GM12891 (cell line): ENCODE measurements at regions not wholly inside any gene's neighbourhood (a gene's known extent, or its start where the extent isn't known, plus 50 kb on each side); places are given as distances from the start of the nearest gene placed in this dataset.

Experiments
- PAX5 ChIP-seq: IDR thresholded peaks from 2 replicates; pipeline ENCODE4 v1.6.1; 2011; ENCODE audit warnings: low read length, moderate library complexity, mild to moderate bottlenecking; ENCODE audit not compliant: insufficient read depth, severe bottlenecking
- POLR2A ChIP-seq: IDR thresholded peaks from 2 replicates; pipeline ENCODE4 v1.6.1; 2011; ENCODE audit warnings: low read depth, low read length, control low read depth
- POLR2AphosphoS5 ChIP-seq: IDR thresholded peaks from 2 replicates; pipeline ENCODE4 v1.6.1; 2011; ENCODE audit warnings: low read depth, low read length, control low read depth
- POU2F2 ChIP-seq: IDR thresholded peaks from 2 replicates; pipeline ENCODE4 v1.6.1; 2011; ENCODE audit warnings: low read depth, mild to moderate bottlenecking, control low read depth, low read length, moderate library complexity
- SPI1 ChIP-seq: IDR thresholded peaks from 2 replicates; pipeline ENCODE4 v1.6.1; 2011; ENCODE audit warnings: low read depth, low read length, control low read depth
- TAF1 ChIP-seq: IDR thresholded peaks from 2 replicates; pipeline ENCODE4 v1.6.1; 2011; ENCODE audit warnings: low read depth, low read length, control low read depth

DNA sequence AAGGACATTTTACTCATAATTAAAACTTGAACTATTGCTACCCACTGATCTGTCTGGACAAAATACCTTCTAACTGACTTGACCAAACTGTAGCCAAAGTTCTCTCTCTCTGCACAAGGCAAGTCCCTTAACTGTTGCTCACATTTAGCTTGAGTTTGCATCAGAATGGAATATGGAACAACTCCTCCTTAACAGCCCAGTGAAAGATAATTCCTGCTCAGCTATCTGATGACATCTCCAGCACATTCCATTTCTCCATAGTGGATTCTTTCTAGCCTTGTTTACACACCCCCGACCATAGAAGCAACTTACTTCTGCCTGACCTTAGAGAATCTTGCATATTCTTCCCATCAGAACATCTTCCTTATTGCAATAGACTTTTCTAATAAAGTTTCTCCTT lies 317.2 kb upstream of the CDH2 start:
- TF ChIP-seq TAF1, result no peak
- TF ChIP-seq POLR2A, result no peak
- no peak for TF ChIP-seq POLR2AphosphoS5
- TF ChIP-seq SPI1, result no peak
- TF ChIP-seq PAX5, result no peak
- no peak for TF ChIP-seq POU2F2
